Stimulated activated effector memory CD8-positive, alpha-beta T cell treated with anti-CD3 and anti-CD28 coated beads, Interleukin-12 subunit alpha, Interleukin-12 subunit beta, amount 100 ng/mL, for 72 hours (primary cell): ENCODE measurements at regions not wholly inside any gene's neighbourhood (a gene's known extent, or its start where the extent isn't known, plus 50 kb on each side); places are given as distances from the start of the nearest gene placed in this dataset.
A peak's percentile ranks its signal among the peaks of the same experiment; 100 is the strongest.

Experiments
- ATAC-seq: fragments of 150-1000 bp; cut with Tn5 transposase; 2 replicates; pipeline ENCODE4 v1.10.0; 2021
- DNase-seq, 2 donors: peaks; one replicate each; pipeline ENCODE4 v3.0.0; 2021 to 2022; ENCODE audit warnings: low spot score in 2 of 2
- H3K27ac Mint-ChIP-seq: one replicate; pipeline ENCODE4 v1.8.0; 2022; ENCODE audit warnings: mild to moderate bottlenecking, mixed read lengths
- H3K36me3 Mint-ChIP-seq: one replicate; pipeline ENCODE4 v1.8.0; 2022; ENCODE audit warnings: mild to moderate bottlenecking, mixed read lengths
- H3K4me1 Mint-ChIP-seq: one replicate; pipeline ENCODE4 v1.8.0; 2022; ENCODE audit warnings: mixed read lengths
- H3K4me3 Mint-ChIP-seq: one replicate; pipeline ENCODE4 v1.8.0; 2022; ENCODE audit warnings: mild to moderate bottlenecking, mixed read lengths
- H3K9me3 Mint-ChIP-seq: one replicate; pipeline ENCODE4 v1.8.0; 2022; ENCODE audit warnings: mixed read lengths

DNA sequence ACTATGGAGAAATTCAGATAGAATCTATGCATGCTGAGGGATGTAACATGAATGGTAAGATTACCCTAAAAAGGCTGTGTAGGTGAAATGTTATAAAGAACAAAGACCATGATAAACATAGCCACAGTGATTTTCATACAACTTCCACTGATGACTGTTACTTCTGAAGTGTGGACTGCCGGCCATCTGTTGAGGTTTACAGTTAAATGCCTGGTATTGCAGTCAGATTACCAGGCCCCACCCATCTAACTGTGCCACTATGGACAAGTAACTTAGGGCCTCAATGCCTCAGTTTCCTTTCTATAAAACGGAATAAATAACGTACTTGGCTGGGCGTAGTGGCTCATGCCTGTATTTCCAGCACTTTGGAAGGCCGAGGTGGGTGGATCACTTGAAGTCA, 395.6 kb downstream of the KLF12 start:
- H3K9me3 Mint-ChIP-seq, result no peaks in the 10 kb centered on the region
- no peak overlapping the region for H3K27ac Mint-ChIP-seq
- no peak overlapping the region for H3K4me3 Mint-ChIP-seq
- DNase-seq, result no peak
- peaks cover 26% of the 10 kb centered on the region for H3K4me1 Mint-ChIP-seq
- H3K36me3 Mint-ChIP-seq, result no peaks in the 10 kb centered on the region
- no peak for ATAC-seq

DNA sequence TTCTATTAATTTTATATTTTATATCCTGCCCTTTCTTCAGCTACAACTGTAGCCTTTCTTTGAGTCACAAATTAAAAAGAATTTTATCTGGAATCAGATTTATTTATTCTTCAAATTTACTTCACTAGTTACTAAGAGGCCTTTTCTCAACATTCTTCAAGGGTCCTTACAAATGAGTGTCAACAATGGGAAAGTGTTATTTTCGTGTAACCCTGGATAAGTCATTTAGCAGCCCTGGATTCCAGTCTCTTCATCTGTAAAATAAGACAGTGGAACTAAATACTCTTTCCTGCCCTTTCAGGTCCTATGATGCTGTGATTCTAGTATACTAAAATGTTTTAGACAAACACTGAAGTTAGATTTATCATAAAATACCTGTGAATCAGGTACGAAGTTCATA, 397.0 kb downstream of the KLF12 start:
- Mint-ChIP-seq H3K4me1 (peaks cover 38% of the 10 kb centered on the region), H3K36me3 (no peaks in the 10 kb centered on the region), H3K9me3 (no peaks in the 10 kb centered on the region)

DNA sequence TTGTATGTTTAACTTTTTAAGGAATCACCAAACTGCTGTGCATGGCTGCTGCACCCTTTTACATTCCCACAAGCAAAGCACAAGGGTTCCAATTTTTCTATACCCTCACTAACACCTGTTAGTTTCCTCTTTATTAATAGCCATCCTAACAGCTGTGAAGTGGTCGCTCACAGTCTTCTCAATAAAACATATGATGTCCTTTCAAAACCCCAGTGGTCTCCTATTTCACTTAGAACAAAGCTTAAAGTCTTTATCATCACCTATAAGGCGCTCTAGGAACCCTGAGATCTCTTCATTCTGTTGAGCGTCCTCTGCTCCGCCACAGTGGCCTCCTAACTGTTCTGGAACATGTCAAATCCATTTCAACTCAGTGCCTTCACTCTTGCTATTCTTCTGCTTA, 400.5 kb downstream of the KLF12 start:
- Mint-ChIP-seq H3K9me3 (no peaks in the 10 kb centered on the region), H3K36me3 (no peaks in the 10 kb centered on the region), H3K27ac (no peak overlapping the region), H3K4me1 (peaks cover 29% of the 10 kb centered on the region), H3K4me3 (no peak overlapping the region)
- ATAC-seq (no peak), DNase-seq (no peak)

More for the DNA sequence above, 397.0 kb downstream of the KLF12 start:
- H3K27ac Mint-ChIP-seq, result no peak overlapping the region
- no peak overlapping the region for H3K4me3 Mint-ChIP-seq
- DNase-seq, result no peak
- no peak for ATAC-seq

DNA sequence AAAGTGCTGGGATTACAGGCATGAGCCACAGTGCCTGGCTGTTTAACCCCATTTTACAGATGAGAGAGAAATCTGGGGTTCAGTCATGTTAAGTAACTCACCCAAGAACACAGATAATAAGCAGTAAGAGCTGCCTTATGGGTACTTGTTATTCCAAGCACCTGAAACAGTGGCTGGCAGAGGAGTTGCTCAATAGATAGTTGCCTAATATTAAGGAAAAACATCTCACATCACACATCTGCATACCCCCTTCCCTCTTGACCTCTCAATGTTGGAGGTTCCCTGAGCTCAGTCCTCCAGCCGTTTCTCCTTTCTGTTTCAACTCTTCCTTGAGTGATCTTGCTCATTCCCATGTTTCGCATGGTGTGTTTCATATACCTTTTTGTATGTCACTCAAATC, 401.9 kb downstream of the KLF12 start:
- Mint-ChIP-seq H3K9me3 (no peaks in the 10 kb centered on the region), H3K36me3 (peaks cover 5% of the 10 kb centered on the region), H3K27ac (no peak overlapping the region), H3K4me1 (peaks cover 29% of the 10 kb centered on the region), H3K4me3 (no peak overlapping the region)
- DNase-seq (no peak), ATAC-seq (no peak)

DNA sequence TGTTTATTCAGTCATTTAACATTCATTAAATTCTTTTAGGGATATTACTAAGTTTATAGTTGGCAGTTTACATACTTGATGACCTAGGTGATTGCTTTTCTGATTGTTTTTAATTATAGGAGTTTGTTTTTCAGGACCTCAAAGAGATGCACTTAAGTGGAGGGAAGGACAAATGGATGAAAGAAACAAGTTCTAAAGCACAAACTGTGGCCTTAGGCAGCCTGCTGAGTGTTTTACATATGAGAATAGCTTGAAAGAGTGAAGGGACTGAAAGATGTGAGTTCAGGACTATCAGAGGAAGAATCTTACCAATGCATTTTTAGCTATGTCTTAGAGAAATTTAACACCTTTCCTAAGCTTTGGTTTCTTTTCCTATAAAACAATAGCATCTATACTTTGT, 402.6 kb downstream of the KLF12 start:
- ATAC-seq, result no peak
- Mint-ChIP-seq H3K4me1 (peaks cover 29% of the 10 kb centered on the region), H3K36me3 (peaks cover 5% of the 10 kb centered on the region), H3K9me3 (no peaks in the 10 kb centered on the region), H3K4me3 (no peak overlapping the region), H3K27ac (no peak overlapping the region)
- DNase-seq, result no peak

DNA sequence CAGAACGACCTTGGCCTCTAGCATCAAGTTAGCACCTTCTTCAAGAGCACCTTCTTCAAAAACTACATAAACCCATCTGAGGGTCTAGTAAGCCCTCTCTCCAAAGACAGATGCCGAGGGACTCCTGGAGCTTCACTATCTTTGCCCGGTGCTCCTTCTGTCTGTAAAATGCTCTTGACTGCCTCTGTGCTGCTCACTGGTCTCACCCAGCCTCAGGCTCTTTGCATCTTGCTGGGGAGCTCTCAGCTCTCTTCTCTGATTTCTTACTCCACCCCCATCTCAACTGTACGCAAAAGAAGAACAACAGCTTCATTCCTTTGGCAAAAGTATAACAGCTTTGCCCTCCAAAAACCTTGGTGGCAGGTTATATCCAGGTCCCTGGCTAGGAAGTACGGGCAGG, 404.2 kb downstream of the KLF12 start:
- Mint-ChIP-seq H3K4me1 (peaks cover 24% of the 10 kb centered on the region), H3K36me3 (peaks cover 5% of the 10 kb centered on the region), H3K27ac (peak overlapping the region; percentile 15), H3K9me3 (no peaks in the 10 kb centered on the region), H3K4me3 (no peak overlapping the region)
- no peak for DNase-seq
- ATAC-seq, result no peak

DNA sequence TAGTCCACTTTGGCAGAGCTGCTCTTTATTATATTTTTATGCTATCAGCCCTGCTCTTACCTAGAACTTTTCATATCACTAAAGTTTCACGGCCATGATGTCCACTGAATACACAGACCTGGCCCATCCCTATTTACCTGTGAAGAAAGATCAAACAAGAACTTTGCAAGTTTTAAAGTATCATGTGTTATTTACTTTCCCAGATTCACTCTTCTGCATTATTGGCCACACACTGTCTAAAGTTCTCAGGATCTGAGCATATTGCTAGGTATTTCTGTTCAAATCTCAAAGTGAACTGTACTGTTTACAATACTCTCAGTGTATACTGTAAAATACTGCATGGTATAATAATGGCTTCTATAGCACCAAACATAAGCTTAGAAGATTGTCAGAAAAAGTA, 405.2 kb downstream of the KLF12 start:
- Mint-ChIP-seq H3K4me1 (peaks cover 23% of the 10 kb centered on the region), H3K9me3 (no peaks in the 10 kb centered on the region), H3K36me3 (peaks cover 5% of the 10 kb centered on the region), H3K4me3 (no peak overlapping the region), H3K27ac (no peak overlapping the region)
- ATAC-seq, result no peak
- DNase-seq, result no peak

DNA sequence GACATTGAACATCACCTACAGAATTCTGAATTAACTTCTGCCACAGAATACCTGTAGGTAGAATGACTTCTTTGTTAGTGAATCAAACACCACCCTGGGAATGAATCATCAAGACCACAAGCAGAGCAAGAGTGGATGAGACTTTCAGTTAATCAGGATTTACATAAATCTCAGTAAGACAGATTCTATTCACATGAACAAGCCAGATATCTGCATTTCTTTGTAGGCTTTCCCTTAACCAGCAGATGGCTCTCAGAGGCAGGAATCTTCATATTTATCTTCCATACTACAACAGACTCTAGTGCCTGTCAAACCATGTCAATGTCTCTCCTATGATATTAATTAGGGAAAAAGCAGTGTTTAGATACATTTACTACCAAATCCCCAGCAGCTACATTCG, 412.1 kb downstream of the KLF12 start:
- H3K36me3 Mint-ChIP-seq, result no peaks in the 10 kb centered on the region
- H3K9me3 Mint-ChIP-seq, result no peaks in the 10 kb centered on the region
- no peak overlapping the region for H3K27ac Mint-ChIP-seq
- no peak overlapping the region for H3K4me3 Mint-ChIP-seq
- ATAC-seq, result peak; percentile 95
- peaks cover 22% of the 10 kb centered on the region for H3K4me1 Mint-ChIP-seq
- no peak for DNase-seq

DNA sequence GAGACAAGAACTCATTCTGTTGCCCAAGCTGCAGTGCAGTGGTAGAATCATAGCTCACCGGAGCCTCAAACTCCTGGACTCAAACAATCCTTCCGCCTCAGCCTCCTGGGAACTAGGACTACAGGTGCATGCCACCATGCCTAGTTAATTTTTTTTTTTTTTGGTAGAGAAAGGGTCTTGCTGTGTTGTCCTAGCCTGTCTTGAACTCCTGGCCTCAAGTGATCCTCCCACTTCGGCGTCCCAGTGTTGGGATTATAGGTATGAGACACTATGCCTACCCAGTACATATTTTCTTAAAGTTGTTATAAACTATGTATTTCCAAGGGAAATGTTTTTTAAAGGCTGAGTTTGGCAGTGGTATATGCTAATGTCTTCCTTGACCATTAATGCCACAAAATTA, 412.6 kb downstream of the KLF12 start:
- ATAC-seq (no peak), DNase-seq (no peak)
- Mint-ChIP-seq H3K4me3 (no peak overlapping the region), H3K27ac (no peak overlapping the region), H3K4me1 (peaks cover 26% of the 10 kb centered on the region), H3K9me3 (no peaks in the 10 kb centered on the region), H3K36me3 (no peaks in the 10 kb centered on the region)

DNA sequence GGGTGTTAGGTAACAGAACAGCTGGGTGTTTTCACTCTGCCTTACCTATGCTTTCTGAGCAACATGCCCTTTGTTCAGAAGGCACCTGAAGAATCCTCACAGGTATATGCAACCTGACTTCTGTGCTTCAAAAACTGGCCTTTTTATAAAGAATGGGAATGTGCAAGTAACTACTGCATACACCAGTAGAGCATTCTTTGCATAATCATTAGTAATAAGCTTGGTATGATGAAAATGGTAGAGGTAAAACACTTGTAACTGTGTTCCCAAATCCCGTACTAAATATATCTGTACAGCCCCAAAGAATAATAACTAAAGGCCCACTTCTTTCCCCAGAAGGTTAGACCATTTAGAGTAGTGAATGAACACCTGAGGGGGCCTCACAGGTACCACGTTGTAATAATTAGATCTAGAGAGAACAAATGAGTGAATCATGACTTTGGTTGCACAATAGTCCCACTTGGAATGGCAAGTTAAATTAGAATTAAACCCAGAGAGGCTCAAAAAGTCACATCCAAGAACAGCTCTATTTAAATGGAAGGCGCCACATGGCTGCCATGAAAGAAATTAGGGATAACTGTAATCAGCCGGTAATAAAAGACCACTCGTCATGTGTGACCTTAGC, 413.9 kb downstream of the KLF12 start:
- H3K4me1 Mint-ChIP-seq, result peaks cover 38% of the 10 kb centered on the region
- no peak for DNase-seq
- H3K9me3 Mint-ChIP-seq, result no peaks in the 10 kb centered on the region
- H3K36me3 Mint-ChIP-seq, result no peaks in the 10 kb centered on the region
- H3K27ac Mint-ChIP-seq, result no peak overlapping the region
- no peak overlapping the region for H3K4me3 Mint-ChIP-seq
- ATAC-seq, result no peak

DNA sequence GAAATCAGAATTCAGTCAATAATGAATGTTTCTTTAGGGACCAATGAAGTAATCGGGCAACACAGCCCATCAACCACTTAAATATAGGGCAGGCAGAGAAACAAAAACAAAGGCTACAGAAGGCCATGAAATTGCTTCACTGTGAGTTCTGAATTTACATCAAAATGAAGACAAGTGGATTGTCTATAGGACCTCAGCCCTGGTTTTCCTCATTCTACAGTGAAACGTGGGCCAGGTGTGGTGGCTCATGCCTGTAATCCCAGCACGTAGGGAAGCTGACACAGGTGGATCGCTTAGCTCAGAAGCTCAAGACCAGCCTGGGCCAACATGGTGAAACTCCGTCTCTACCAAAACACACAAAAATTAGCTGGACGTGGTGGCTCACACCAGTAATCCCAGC, 416.0 kb downstream of the KLF12 start:
- H3K36me3 Mint-ChIP-seq, result peaks cover 14% of the 10 kb centered on the region
- no peak for DNase-seq
- H3K27ac Mint-ChIP-seq, result no peak overlapping the region
- no peak overlapping the region for H3K4me3 Mint-ChIP-seq
- ATAC-seq, result no peak
- peaks cover 56% of the 10 kb centered on the region for H3K4me1 Mint-ChIP-seq
- no peaks in the 10 kb centered on the region for H3K9me3 Mint-ChIP-seq

DNA sequence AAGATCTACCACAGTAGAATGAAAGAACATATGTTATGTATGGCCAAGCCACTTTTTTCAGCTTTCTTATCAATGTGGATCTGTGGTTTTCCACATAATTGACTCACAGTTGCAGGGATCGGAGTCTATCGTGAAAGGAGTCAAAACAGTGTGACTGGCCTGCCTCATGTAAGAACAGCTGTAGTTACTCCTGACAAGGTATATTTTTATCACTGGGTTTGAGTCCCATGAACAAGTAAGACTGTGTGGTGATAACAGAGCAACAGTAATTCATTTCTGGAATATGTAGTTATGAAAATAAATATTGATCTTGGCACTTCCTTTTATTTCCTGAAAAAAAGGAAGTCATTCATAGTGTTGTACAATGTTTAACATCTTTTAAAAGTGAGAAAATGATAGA, 416.6 kb downstream of the KLF12 start:
- H3K9me3 Mint-ChIP-seq, result no peaks in the 10 kb centered on the region
- DNase-seq (no peak), ATAC-seq (peak; percentile 69)
- H3K36me3 Mint-ChIP-seq, result peaks cover 20% of the 10 kb centered on the region
- H3K27ac Mint-ChIP-seq, result peak overlapping the region; percentile 4
- no peak overlapping the region for H3K4me3 Mint-ChIP-seq
- peaks cover 56% of the 10 kb centered on the region for H3K4me1 Mint-ChIP-seq

DNA sequence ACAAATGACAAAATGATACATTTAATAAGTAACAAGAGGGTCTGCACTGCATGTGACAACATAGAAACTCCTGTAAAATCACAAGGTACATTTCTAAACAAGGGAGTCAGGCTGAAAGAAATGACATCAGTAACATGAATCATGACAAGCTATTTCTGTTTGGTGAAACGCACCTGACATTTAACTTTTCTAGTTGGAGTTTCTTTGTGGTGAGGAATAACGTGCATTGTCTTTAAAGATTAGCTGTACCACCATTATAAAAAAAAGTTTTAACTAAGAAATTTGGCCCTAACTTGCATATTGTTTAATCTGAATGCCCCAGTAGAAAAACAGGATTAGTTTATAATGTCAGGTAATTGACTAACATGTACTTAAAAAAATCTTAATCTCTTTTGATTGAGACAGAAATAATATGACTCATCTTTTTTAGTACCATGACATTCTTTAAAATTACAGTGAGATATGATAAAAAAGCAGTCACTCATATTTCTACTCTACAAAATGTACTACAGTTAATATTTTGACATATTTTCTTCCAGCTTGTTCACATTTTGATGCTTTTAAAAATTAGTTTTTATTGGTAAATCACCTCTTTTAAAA, 418.2 kb downstream of the KLF12 start:
- peak overlapping the region; percentile 54 for H3K4me3 Mint-ChIP-seq
- peak overlapping the region; percentile 65 for H3K27ac Mint-ChIP-seq

DNA sequence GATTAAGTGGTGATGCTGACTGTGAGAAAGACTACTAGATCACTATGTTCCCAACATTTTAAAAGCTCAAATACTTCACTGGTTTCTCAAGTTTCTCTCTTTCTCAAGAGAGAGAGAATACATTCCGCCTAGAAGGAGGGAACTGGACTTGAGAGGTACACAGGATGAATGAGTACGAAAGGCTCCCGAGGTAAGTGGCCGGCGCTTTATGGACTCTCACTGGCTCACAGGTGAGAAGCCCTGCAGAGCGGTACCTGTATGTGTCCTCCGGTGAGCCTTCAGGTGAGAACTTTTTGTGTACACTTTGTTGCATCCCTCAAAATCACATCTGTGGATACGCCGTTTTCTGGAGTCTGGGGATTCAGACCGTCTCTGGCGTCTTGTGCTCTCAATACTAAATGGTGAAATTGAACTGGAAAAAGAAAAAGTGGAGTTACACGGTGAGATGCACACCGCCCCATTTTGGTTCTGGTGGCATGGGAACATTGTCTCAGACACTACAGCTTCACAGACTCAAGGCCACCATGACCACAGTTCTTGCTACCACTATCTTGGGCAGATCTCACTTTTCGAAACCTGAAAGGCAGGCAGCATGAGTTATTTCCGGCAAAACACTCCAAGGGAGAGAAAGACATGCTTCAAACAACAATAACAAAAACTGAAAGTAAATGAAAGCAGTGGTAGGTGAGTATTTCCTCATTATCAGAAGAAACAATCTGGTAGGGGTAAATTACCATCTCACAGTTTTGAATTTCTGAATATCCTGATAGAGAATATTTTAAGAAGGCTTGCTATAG, 418.9 kb downstream of the KLF12 start:
- Mint-ChIP-seq H3K36me3 (peaks cover 41% of the 10 kb centered on the region), H3K9me3 (no peaks in the 10 kb centered on the region), H3K27ac (peak overlapping the region; percentile 43), H3K4me1 (peaks cover 48% of the 10 kb centered on the region), H3K4me3 (peak overlapping the region; percentile 54)
- DNase-seq, result peak; percentile 24 to 64
- peak; percentile 95 for ATAC-seq

More for the DNA sequence above, 418.2 kb downstream of the KLF12 start:
- Mint-ChIP-seq H3K9me3 (no peaks in the 10 kb centered on the region), H3K4me1 (peaks cover 48% of the 10 kb centered on the region), H3K36me3 (peaks cover 35% of the 10 kb centered on the region)
- ATAC-seq (peak; percentile 68), DNase-seq (no peak)

DNA sequence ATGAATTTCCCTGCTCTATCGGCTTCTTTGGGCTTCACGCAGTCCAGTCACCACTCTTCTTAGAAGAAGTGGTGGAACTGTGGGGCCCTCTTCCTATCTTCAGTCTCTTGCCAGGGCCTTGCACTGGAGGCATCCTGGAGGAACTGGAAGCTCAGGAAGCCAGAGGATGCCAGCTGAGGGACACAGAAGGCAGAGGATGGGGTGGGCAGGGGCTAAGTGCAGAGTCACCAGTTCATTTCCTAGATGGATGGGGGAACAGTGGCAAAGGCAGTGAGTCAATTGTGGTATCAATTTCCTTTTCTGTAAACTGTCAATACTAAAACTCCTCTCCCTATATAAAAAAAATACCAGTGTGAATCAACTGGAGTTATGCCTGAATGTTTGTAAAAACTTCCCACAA, 419.7 kb downstream of the KLF12 start:
- H3K27ac Mint-ChIP-seq, result peak overlapping the region; percentile 43
- peak; percentile 42 for ATAC-seq
- H3K9me3 Mint-ChIP-seq, result no peaks in the 10 kb centered on the region
- no peak for DNase-seq
- peaks cover 44% of the 10 kb centered on the region for H3K36me3 Mint-ChIP-seq
- peak overlapping the region; percentile 54 for H3K4me3 Mint-ChIP-seq
- H3K4me1 Mint-ChIP-seq, result peaks cover 48% of the 10 kb centered on the region
